Stimulated activated naive CD8-positive, alpha-beta T cell treated with anti-CD3 and anti-CD28 coated beads, Interleukin-15, amount 100 ng/mL, for 72 hours (primary cell): ENCODE measurements at regions not wholly inside any gene's neighbourhood (a gene's known extent, or its start where the extent isn't known, plus 50 kb on each side); places are given as distances from the start of the nearest gene placed in this dataset.

ENCODE experiments used
- ATAC-seq: fragments of 150-1000 bp; cut with Tn5 transposase; 2 replicates; pipeline ENCODE4 v1.10.0; 2021; ENCODE audit warnings: mild to moderate bottlenecking, moderate library complexity
- DNase-seq, 2 donors: peaks; one replicate each; pipeline ENCODE4 v3.0.0; 2021 to 2022
- H3K27ac Mint-ChIP-seq, 2 donors: one replicate each; pipeline ENCODE4 v1.8.0; 2022; ENCODE audit warnings: mild to moderate bottlenecking in 2 of 2, mixed read lengths in 2 of 2, moderate library complexity in 2 of 2
- H3K27me3 Mint-ChIP-seq: one replicate; pipeline ENCODE4 v1.8.0; 2022; ENCODE audit warnings: mixed read lengths
- H3K4me1 Mint-ChIP-seq: one replicate; pipeline ENCODE4 v1.8.0; 2022; ENCODE audit warnings: mild to moderate bottlenecking, mixed read lengths
- H3K4me3 Mint-ChIP-seq, 2 donors: one replicate each; pipeline ENCODE4 v1.8.0; 2022; ENCODE audit warnings: mild to moderate bottlenecking in 2 of 2, mixed read lengths in 2 of 2, moderate library complexity in 1 of 2
- H3K9me3 Mint-ChIP-seq, 2 donors: one replicate each; pipeline ENCODE4 v1.8.0; 2022; ENCODE audit warnings: mixed read lengths in 2 of 2

GRCh38 chr7:46746695-46747687 is 825.9 kb upstream of the IGFBP3 start:
- Mint-ChIP-seq H3K9me3 (peaks cover under 1 to 8% of the 10 kb centered on the region in 2 donors), H3K27ac (no peak overlapping the region), H3K4me1 (no peaks in the 10 kb centered on the region), H3K27me3 (no peaks in the 10 kb centered on the region), H3K4me3 (no peak overlapping the region)
- DNase-seq = no peak
- ATAC-seq = no peak

DNA sequence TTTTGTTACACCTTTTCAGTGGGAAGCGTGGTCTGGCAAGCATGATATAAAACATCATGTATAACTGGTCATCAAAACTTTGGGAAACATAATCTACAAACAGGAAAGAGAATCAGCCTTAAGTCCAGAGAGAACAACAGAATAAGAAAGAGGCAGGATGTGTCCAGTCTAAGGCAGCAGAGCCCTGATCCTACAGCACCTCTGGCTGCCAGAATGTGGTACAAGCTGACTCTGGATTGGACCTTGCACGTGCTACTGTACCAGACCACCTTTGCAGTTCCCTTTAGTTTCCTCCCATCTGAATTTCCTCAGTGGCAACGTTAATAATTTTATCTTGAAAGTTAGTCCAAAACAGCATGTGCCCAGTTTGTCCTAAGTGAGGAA is 824.6 kb upstream of the IGFBP3 start:
- H3K27me3 Mint-ChIP-seq = no peaks in the 10 kb centered on the region
- peaks cover 4 to 8% of the 10 kb centered on the region in 2 donors for H3K9me3 Mint-ChIP-seq
- H3K4me3 Mint-ChIP-seq = no peak overlapping the region
- no peaks in the 10 kb centered on the region for H3K4me1 Mint-ChIP-seq
- ATAC-seq (no peak), DNase-seq (no peak)
- no peak overlapping the region for H3K27ac Mint-ChIP-seq

GRCh38 chr7:46744957-46745706 is 824.1 kb upstream of the IGFBP3 start:
- Mint-ChIP-seq H3K9me3 (peaks cover 4 to 8% of the 10 kb centered on the region in 2 donors), H3K4me3 (no peak overlapping the region), H3K4me1 (no peaks in the 10 kb centered on the region), H3K27ac (peak overlapping the region in 1 of 2 donors; percentile 14), H3K27me3 (no peaks in the 10 kb centered on the region)
- no peak for ATAC-seq
- no peak for DNase-seq

GRCh38 chr7:46742601-46743000 is 821.5 kb upstream of the IGFBP3 start:
- no peak for ATAC-seq

GRCh38 chr7:46741938-46742540 is 821.0 kb upstream of the IGFBP3 start:
- DNase-seq (no peak), ATAC-seq (no peak)
- Mint-ChIP-seq H3K4me3 (no peak overlapping the region), H3K27ac (no peak overlapping the region), H3K9me3 (peaks cover 4 to 8% of the 10 kb centered on the region in 2 donors), H3K27me3 (no peaks in the 10 kb centered on the region), H3K4me1 (no peaks in the 10 kb centered on the region)

More at GRCh38 chr7:46742601-46743000, 821.5 kb upstream of the IGFBP3 start:
- Mint-ChIP-seq H3K27ac (no peak overlapping the region), H3K4me3 (no peak overlapping the region), H3K9me3 (peaks cover 4 to 8% of the 10 kb centered on the region in 2 donors), H3K4me1 (no peaks in the 10 kb centered on the region), H3K27me3 (no peaks in the 10 kb centered on the region)
- DNase-seq = no peak

- H3K4me3 Mint-ChIP-seq = no peak overlapping the region
- no peak for ATAC-seq
- H3K4me1 Mint-ChIP-seq = no peaks in the 10 kb centered on the region
- no peaks in the 10 kb centered on the region for H3K27me3 Mint-ChIP-seq
- no peak overlapping the region for H3K27ac Mint-ChIP-seq
- DNase-seq = no peak
- peaks cover under 1 to 6% of the 10 kb centered on the region in 2 donors for H3K9me3 Mint-ChIP-seq
Observed at GRCh38 chr7:46741181-46741580, 820.1 kb upstream of the IGFBP3 start.

DNA sequence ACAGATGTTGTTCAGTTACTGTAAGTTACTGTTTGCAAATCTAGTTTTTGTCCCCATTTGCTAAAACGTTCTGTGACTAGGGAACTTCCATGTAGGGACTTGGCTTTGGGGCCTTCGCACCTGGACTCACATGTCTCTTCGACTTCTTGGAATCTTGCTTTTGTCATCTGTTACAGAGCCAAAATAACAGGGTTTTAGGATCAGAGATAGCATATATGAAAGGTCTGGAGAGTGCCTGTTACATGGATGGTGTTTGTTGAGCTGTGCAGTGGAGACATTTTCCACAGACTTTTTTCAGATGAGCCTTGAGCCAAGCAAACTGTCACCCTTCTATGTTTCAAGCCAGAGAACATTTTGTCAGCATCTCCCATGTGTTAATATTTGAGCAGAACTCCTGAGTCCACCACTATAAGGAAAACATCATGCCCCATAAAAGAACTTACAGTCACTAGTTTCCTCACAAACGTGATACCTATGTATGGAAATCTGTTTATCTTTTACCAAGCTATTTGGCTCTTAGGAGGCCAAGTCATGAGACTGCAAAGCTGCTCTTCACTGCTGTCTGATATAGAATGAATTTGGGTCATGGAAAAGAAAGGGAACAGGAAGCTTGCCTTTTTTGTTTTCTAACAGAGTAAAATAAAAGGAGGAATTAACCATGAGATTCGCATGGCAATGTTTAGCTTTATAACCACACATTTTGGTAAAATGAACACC is 818.6 kb upstream of the IGFBP3 start:
- Mint-ChIP-seq H3K4me3 (no peak overlapping the region), H3K9me3 (peaks cover 4 to 9% of the 10 kb centered on the region in 2 donors), H3K27ac (no peak overlapping the region), H3K27me3 (no peaks in the 10 kb centered on the region), H3K4me1 (no peaks in the 10 kb centered on the region)
- no peak for ATAC-seq
- no peak for DNase-seq

GRCh38 chr7:46738796-46739195 is 817.7 kb upstream of the IGFBP3 start:
- ATAC-seq (no peak), DNase-seq (no peak)
- H3K27ac Mint-ChIP-seq = no peak overlapping the region
- H3K4me3 Mint-ChIP-seq = no peak overlapping the region
- H3K9me3 Mint-ChIP-seq = peaks cover 4 to 9% of the 10 kb centered on the region in 2 donors
- H3K4me1 Mint-ChIP-seq = no peaks in the 10 kb centered on the region
- no peaks in the 10 kb centered on the region for H3K27me3 Mint-ChIP-seq

GRCh38 chr7:46738165-46738564 is 817.1 kb upstream of the IGFBP3 start:
- no peak overlapping the region for H3K27ac Mint-ChIP-seq
- no peaks in the 10 kb centered on the region for H3K4me1 Mint-ChIP-seq
- DNase-seq (no peak), ATAC-seq (no peak)
- H3K4me3 Mint-ChIP-seq = no peak overlapping the region
- H3K9me3 Mint-ChIP-seq = peaks cover 4 to 9% of the 10 kb centered on the region in 2 donors
- H3K27me3 Mint-ChIP-seq = no peaks in the 10 kb centered on the region

- Mint-ChIP-seq H3K4me3 (no peak overlapping the region), H3K27ac (peak overlapping the region in 1 of 2 donors; percentile 77), H3K9me3 (peaks cover 8 to 17% of the 10 kb centered on the region in 2 donors), H3K4me1 (no peaks in the 10 kb centered on the region), H3K27me3 (no peaks in the 10 kb centered on the region)
- DNase-seq (no peak), ATAC-seq (no peak)
Observed at GRCh38 chr7:46725838-46726237, 804.8 kb upstream of the IGFBP3 start.

DNA sequence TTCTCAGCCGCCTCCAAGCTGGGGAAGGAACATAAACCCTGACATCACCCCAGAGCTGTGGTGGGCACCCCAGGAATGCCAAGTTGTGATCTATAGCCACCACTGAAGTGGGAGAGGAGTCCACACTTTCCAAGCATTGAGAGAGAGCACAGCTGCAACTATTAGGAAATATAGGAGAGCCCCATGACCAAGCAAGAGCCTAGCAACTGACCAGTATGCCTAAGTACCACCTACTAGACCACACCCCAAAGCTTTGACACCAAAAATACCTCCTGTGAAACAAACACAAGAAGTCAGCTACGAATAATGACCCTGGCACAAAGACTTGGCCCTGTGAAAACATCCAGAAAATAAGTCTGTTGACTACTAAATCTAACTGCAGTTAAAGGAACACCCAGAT is 804.1 kb upstream of the IGFBP3 start:
- no peaks in the 10 kb centered on the region for H3K4me1 Mint-ChIP-seq
- H3K9me3 Mint-ChIP-seq = peaks cover 8 to 17% of the 10 kb centered on the region in 2 donors
- no peaks in the 10 kb centered on the region for H3K27me3 Mint-ChIP-seq
- no peak for DNase-seq
- no peak overlapping the region for H3K27ac Mint-ChIP-seq
- ATAC-seq = no peak
- H3K4me3 Mint-ChIP-seq = no peak overlapping the region

GRCh38 chr7:46723742-46724141 is 802.7 kb upstream of the IGFBP3 start:
- Mint-ChIP-seq H3K9me3 (peaks cover 8 to 17% of the 10 kb centered on the region in 2 donors), H3K4me1 (no peaks in the 10 kb centered on the region), H3K27me3 (no peaks in the 10 kb centered on the region), H3K4me3 (no peak overlapping the region), H3K27ac (no peak overlapping the region)
- no peak for DNase-seq
- ATAC-seq = no peak

DNA sequence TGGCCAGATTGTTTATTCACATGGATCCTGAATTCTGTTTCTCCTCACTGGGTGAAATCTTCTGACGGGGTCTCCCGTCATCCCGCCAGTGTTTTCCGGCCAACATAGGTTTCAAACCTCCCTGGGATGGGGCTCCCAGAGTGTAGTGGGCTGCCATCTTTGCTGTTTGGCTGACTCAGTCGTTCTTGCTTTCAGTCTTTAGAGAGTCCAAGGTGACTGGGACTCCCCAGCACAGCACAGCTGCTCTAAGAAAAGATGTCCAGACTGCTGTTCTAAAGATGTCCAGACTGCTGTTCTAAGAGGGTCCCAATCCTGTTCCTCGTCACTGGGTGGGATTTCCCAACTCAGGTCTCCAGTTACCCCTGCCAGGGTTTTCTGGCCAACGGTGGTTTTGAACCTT is 801.9 kb upstream of the IGFBP3 start:
- DNase-seq (no peak), ATAC-seq (no peak)
- Mint-ChIP-seq H3K9me3 (peaks cover 8 to 17% of the 10 kb centered on the region in 2 donors), H3K27ac (no peak overlapping the region), H3K4me1 (no peaks in the 10 kb centered on the region), H3K27me3 (no peaks in the 10 kb centered on the region), H3K4me3 (no peak overlapping the region)

GRCh38 chr7:46720761-46721160 is 799.7 kb upstream of the IGFBP3 start:
- no peaks in the 10 kb centered on the region for H3K27me3 Mint-ChIP-seq
- no peaks in the 10 kb centered on the region for H3K4me1 Mint-ChIP-seq
- ATAC-seq (no peak), DNase-seq (no peak)
- H3K4me3 Mint-ChIP-seq = no peak overlapping the region
- peaks cover 11 to 14% of the 10 kb centered on the region in 2 donors for H3K9me3 Mint-ChIP-seq
- H3K27ac Mint-ChIP-seq = no peak overlapping the region

- Mint-ChIP-seq H3K27ac (no peak overlapping the region), H3K27me3 (no peaks in the 10 kb centered on the region), H3K4me3 (no peak overlapping the region), H3K9me3 (peaks cover 4 to 7% of the 10 kb centered on the region in 2 donors), H3K4me1 (no peaks in the 10 kb centered on the region)
- no peak for DNase-seq
- ATAC-seq = no peak
Observed at GRCh38 chr7:46719616-46720015, 798.5 kb upstream of the IGFBP3 start.
